Common myeloid progenitor, CD34-positive (primary cell): ENCODE measurements at regions not wholly inside any gene's neighbourhood (a gene's known extent, or its start where the extent isn't known, plus 50 kb on each side); places are given as distances from the start of the nearest gene placed in this dataset.
A peak's percentile ranks its signal among the peaks of the same experiment; 100 is the strongest.

Experiments used
- CTCF ChIA-PET: fragments of 350-600 bp; sonication (Branson Sonifier 250); formaldehyde crosslinking; loops from one replicate; lab custom pipeline; 2021; ENCODE audit warnings: antibody characterized with exemption; lab: Charles Lee
- POLR2A ChIA-PET: fragments of 350-600 bp; sonication (Branson Sonifier 250); formaldehyde crosslinking; loops from one replicate; lab custom pipeline; 2021; ENCODE audit warnings: antibody characterized with exemption; lab: Charles Lee
- DNase-seq, 3 donors: peaks; one replicate each; pipeline versions ENCODE4 v3.0.0 to v3.0.0-alpha.2; 2013
- H3K27ac ChIP-seq, 2 experiments: 1 replicate in 1 of 2; 2 replicates in 1 of 2; pipeline ENCODE4 v1.7.0; 2013; ENCODE audit warnings: inconsistent platforms in 2 of 2, low read length in 2 of 2, mild to moderate bottlenecking in 2 of 2, low read depth in 1 of 2, moderate library complexity in 1 of 2; ENCODE audit not compliant: severe bottlenecking in 2 of 2, insufficient read depth in 1 of 2, poor library complexity in 1 of 2
- H3K27me3 ChIP-seq, 5 experiments: replicated peaks in 2 of 5; 1 replicate in 3 of 5; 2 replicates in 2 of 5; pipeline versions ENCODE4 v1.6.1 to v1.7.0; 2013; ENCODE audit warnings: low read length in 4 of 5, mild to moderate bottlenecking in 2 of 5, moderate library complexity in 2 of 5, inconsistent platforms in 1 of 5; ENCODE audit not compliant: insufficient read depth in 5 of 5, control insufficient read depth in 4 of 5
- H3K36me3 ChIP-seq, 4 experiments: 1 replicate in 2 of 4; 2 replicates in 2 of 4; pipeline versions ENCODE4 v1.6.1 to v1.7.0; 2013; ENCODE audit warnings: low read length in 3 of 4, control low read depth in 1 of 4, mild to moderate bottlenecking in 1 of 4; ENCODE audit not compliant: control insufficient read depth in 4 of 4, insufficient read depth in 4 of 4
- H3K4me1 ChIP-seq, 4 experiments: 1 replicate in 3 of 4; 2 replicates in 1 of 4; pipeline versions ENCODE4 v1.6.1 to v1.7.1; 2013; ENCODE audit warnings: low read length in 3 of 4, mild to moderate bottlenecking in 3 of 4, control low read depth in 1 of 4, inconsistent platforms in 1 of 4, moderate library complexity in 1 of 4; ENCODE audit not compliant: control insufficient read depth in 4 of 4, insufficient read depth in 4 of 4; ENCODE audit errors: control extremely low read depth in 1 of 4
- H3K4me3 ChIP-seq, 7 experiments: 1 replicate in 4 of 7; 2 replicates in 3 of 7; pipeline versions ENCODE4 v1.5.1 to v1.7.0; 2013; ENCODE audit warnings: mild to moderate bottlenecking in 7 of 7, low read length in 6 of 7, moderate library complexity in 6 of 7, inconsistent platforms in 2 of 7, low read depth in 2 of 7, control low read depth in 1 of 7; ENCODE audit not compliant: insufficient read depth in 4 of 7, control insufficient read depth in 1 of 7; ENCODE audit errors: extremely low read depth in 1 of 7
- H3K9me3 ChIP-seq, 5 experiments: 1 replicate in 4 of 5; 2 replicates in 1 of 5; pipeline versions ENCODE4 v1.6.1 to v1.7.1; 2013; ENCODE audit warnings: low read length in 4 of 5, mild to moderate bottlenecking in 2 of 5, inconsistent platforms in 1 of 5, low read depth in 1 of 5, moderate library complexity in 1 of 5; ENCODE audit not compliant: control insufficient read depth in 4 of 5, insufficient read depth in 2 of 5; ENCODE audit errors: control extremely low read depth in 1 of 5
- whole genome bisulfite sequencing: methylation state at CpG from one replicate; pipeline ENCODE4 v1.1.5; 2013; ENCODE audit not compliant: insufficient coverage; 5-methylcytosine and 5-hydroxymethylcytosine counted together

DNA sequence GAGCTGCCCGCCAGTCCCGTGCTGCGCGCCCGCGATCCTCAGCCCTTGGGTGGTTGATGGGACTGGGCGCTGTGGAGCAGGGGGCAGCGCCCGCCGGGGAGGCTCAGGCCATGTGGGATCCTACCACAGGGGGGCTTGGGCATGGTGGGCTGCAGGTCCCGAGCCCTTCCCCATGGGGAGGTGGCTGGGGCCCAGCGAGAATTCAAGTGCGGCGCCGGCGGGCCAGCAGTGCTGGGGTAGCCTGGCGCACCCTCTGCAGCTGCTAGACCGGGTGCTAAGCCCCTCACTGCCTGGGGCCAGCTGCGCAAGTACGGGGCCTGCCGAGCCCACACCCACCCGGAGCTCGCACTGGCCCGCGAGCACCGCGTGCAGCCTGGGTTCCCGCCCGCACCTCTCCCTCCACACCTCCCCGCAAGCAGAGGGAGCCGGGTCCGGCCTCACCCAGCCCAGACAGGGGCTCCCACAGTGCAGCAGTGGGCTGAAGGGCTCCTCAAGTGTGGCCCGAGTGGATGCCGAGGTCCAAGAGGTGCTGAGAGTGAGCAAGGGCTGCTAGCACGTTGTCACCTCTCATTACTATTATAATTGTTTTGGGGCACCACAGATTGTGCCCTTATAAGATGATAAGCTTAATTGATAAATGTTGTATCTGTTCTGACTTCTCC is 333.2 kb downstream of the CASP12 start:
- ChIA-PET POLR2A (no interaction called here), CTCF (interaction anchor here (1.0 kb wide), 1 partner anchor 44 kb away, joined by 3 read pairs; no protein-coding TSS in a partner anchor)
- 97% methylated on average over 27 of the region's 35 CpGs for whole genome bisulfite sequencing
- Histone ChIP-seq H3K4me1 (no peaks in the 10 kb centered on the region), H3K4me3 (no peak overlapping the region), H3K27ac (no peak overlapping the region), H3K9me3 (peaks cover 0 to 4% (median 0%) of the 10 kb centered on the region in 5 experiments), H3K36me3 (no peaks in the 10 kb centered on the region), H3K27me3 (no peaks in the 10 kb centered on the region)
- DNase-seq = no peak

GRCh38 chr11:104556606-104557301 is 341.5 kb downstream of the CASP12 start:
- CTCF ChIA-PET = interaction anchor here (0.7 kb wide), 1 partner anchor 281 kb away, joined by 3 read pairs; no protein-coding TSS in a partner anchor
- Histone ChIP-seq H3K4me3 (no peak overlapping the region), H3K36me3 (no peaks in the 10 kb centered on the region), H3K4me1 (no peaks in the 10 kb centered on the region), H3K27me3 (no peaks in the 10 kb centered on the region), H3K27ac (no peak overlapping the region), H3K9me3 (no peaks in the 10 kb centered on the region)
- POLR2A ChIA-PET = no interaction called here
- 79% methylated on average over 2 of the region's 4 CpGs for WGBS
- peak in 2 of 3 donors; percentile 22 to 35 for DNase-seq

GRCh38 chr11:104549019-104549418 is 349.2 kb downstream of the CASP12 start:
- H3K9me3 ChIP-seq = no peaks in the 10 kb centered on the region
- no peak overlapping the region for H3K27ac ChIP-seq
- no peaks in the 10 kb centered on the region for H3K4me1 ChIP-seq
- no peaks in the 10 kb centered on the region for H3K27me3 ChIP-seq
- CTCF ChIA-PET = interaction anchor here (0.6 kb wide), 1 partner anchor 559 kb away, joined by 4 read pairs; no protein-coding TSS in a partner anchor
- WGBS = no CpG with 5 or more reads among the region's 1 CpG
- DNase-seq = no peak
- POLR2A ChIA-PET = no interaction called here
- H3K36me3 ChIP-seq = no peaks in the 10 kb centered on the region
- H3K4me3 ChIP-seq = no peak overlapping the region

DNA sequence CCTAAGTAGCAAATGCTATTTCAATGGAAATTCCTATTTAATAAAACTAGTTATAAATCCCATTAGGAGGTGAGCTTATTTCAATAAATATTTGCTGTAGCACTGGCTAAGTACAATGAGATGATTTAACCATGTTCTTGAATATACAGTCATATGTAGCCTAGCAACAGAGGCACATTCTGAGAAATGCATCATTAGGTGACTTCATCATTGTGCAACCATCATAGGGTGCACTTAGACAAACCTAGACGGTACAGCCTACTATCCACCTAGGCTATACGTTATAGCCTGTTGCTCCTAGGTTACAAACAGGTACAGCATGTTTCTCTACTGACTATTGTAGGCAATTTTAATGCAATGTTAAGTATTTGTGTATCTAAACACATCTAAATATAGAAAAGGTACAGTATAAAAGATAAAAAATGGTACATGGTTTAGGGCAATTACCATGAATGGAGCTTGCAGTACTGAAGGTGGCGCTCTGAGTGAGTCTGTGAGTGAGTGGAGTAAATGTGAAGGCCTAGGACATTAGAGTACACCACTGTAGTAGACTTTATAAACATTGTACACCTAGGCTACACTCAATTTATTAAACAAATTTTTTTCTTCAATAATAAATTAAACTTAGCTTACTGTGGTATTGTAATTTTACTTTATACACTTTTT is 350.1 kb downstream of the CASP12 start:
- H3K4me1 ChIP-seq = no peaks in the 10 kb centered on the region
- no peaks in the 10 kb centered on the region for H3K9me3 ChIP-seq
- POLR2A ChIA-PET = no interaction called here
- WGBS = no CpG with 5 or more reads among the region's 3 CpGs
- CTCF ChIA-PET = interaction anchor here (0.6 kb wide), 1 partner anchor 560 kb away, joined by 4 read pairs; no protein-coding TSS in a partner anchor
- no peak overlapping the region for H3K27ac ChIP-seq
- H3K36me3 ChIP-seq = no peaks in the 10 kb centered on the region
- no peak for DNase-seq
- H3K27me3 ChIP-seq = no peaks in the 10 kb centered on the region
- H3K4me3 ChIP-seq = no peak overlapping the region

DNA sequence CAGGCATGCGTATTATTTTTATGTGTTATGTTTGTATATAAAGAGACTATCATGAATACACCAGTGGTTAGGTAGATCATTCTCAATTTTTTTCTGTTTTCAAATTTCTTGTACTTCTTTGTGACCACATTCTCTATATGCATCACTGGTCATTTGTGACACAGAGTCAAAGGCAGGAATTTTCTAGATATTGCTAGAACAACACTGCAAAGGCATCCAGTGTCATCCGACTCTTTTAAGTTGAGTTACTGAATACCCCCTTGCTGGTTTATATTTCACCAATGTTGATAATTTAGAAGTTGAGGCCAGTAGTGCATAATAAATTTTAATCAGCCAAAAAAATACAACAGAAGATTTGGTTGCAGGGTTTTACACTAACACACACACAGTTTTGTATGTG is 351.8 kb downstream of the CASP12 start:
- POLR2A ChIA-PET = no interaction called here
- no peaks in the 10 kb centered on the region for H3K27me3 ChIP-seq
- DNase-seq = no peak
- no CpG with 5 or more reads among the region's 2 CpGs for WGBS
- CTCF ChIA-PET = interaction anchor here (0.6 kb wide), 1 partner anchor 39 kb away, joined by 3 read pairs; no protein-coding TSS in a partner anchor
- H3K4me3 ChIP-seq = no peak overlapping the region
- H3K4me1 ChIP-seq = no peaks in the 10 kb centered on the region
- no peaks in the 10 kb centered on the region for H3K36me3 ChIP-seq
- no peak overlapping the region for H3K27ac ChIP-seq
- no peaks in the 10 kb centered on the region for H3K9me3 ChIP-seq

DNA sequence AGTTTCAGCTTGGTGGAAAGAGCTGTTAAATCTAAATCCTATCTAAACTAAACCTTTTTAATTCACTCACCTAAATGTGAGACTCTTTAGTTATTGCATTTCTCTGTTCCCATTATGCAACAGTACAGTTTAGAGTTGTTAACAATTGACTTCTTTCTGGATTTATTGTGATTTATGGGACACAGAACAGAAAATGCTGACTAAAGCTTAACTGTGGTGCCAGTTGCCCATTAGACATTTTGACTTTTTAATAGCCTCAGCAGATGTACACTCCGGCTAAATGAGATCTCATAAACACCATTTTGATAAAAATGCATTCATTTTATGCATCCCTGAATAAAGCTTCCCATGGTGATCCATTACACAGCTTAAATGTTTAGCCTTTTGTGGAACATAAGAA is 356.6 kb downstream of the CASP12 start:
- Histone ChIP-seq H3K27ac (no peak overlapping the region), H3K4me3 (no peak overlapping the region), H3K27me3 (no peaks in the 10 kb centered on the region), H3K4me1 (no peaks in the 10 kb centered on the region), H3K9me3 (no peaks in the 10 kb centered on the region), H3K36me3 (no peaks in the 10 kb centered on the region)
- no CpG with 5 or more reads among the region's 1 CpG for WGBS
- CTCF ChIA-PET = interaction anchor here (0.9 kb wide), 1 partner anchor 14 kb away, joined by 3 read pairs; no protein-coding TSS in a partner anchor
- POLR2A ChIA-PET = no interaction called here
- DNase-seq = no peak

- no CpG with 5 or more reads among the region's 1 CpG for WGBS
- ChIA-PET CTCF (no interaction called here), POLR2A (no interaction called here)
Observed at GRCh38 chr11:104538313-104538712, 359.9 kb downstream of the CASP12 start.

More at GRCh38 chr11:104538313-104538712, 359.9 kb downstream of the CASP12 start:
- H3K27me3 ChIP-seq = no peaks in the 10 kb centered on the region
- H3K27ac ChIP-seq = no peak overlapping the region
- H3K9me3 ChIP-seq = no peaks in the 10 kb centered on the region
- no peaks in the 10 kb centered on the region for H3K4me1 ChIP-seq
- H3K4me3 ChIP-seq = no peak overlapping the region
- no peaks in the 10 kb centered on the region for H3K36me3 ChIP-seq
- no peak for DNase-seq
